Effector CD8-positive, alpha-beta T cell (primary cell): ENCODE measurements at regions not wholly inside any gene's neighbourhood (a gene's known extent, or its start where the extent isn't known, plus 50 kb on each side); places are given as distances from the start of the nearest gene placed in this dataset.

Source experiments
- DNase-seq: peaks from one replicate; lab custom pipeline; 2025; lab: John Stamatoyannopoulos, UW

- no peak for DNase-seq
These were observed 52.0 kb upstream of the GRAMD1B start for GRCh38 chr11:123378096-123378495.

GRCh38 chr11:123377355-123377754, 52.7 kb upstream of the GRAMD1B start:
- DNase-seq = no peak

- no peak for DNase-seq
These were observed 54.2 kb upstream of the GRAMD1B start for GRCh38 chr11:123375832-123376231.

- no peak for DNase-seq
These were observed 55.5 kb upstream of the GRAMD1B start for GRCh38 chr11:123374622-123374968.

GRCh38 chr11:123373754-123374621, 56.1 kb upstream of the GRAMD1B start:
- no peak for DNase-seq

GRCh38 chr11:123371506-123372297, 58.4 kb upstream of the GRAMD1B start:
- no peak for DNase-seq

GRCh38 chr11:123366924-123367323, 63.1 kb upstream of the GRAMD1B start:
- no peak for DNase-seq

GRCh38 chr11:123365955-123366354, 64.1 kb upstream of the GRAMD1B start:
- no peak for DNase-seq

- no peak for DNase-seq
These were observed 66.0 kb upstream of the GRAMD1B start for GRCh38 chr11:123364080-123364479.

- no peak for DNase-seq
These were observed 66.5 kb upstream of the GRAMD1B start for GRCh38 chr11:123363556-123363955.

- no peak for DNase-seq
These were observed 67.1 kb upstream of the GRAMD1B start for GRCh38 chr11:123362941-123363340.

- DNase-seq = no peak
These were observed 67.9 kb upstream of the GRAMD1B start for GRCh38 chr11:123362186-123362585.

- DNase-seq = no peak
These were observed 69.0 kb upstream of the GRAMD1B start for GRCh38 chr11:123361110-123361509.

GRCh38 chr11:123360267-123360936, 69.7 kb upstream of the GRAMD1B start:
- DNase-seq = no peak

- DNase-seq = no peak
These were observed 71.9 kb upstream of the GRAMD1B start for GRCh38 chr11:123357990-123358827.

GRCh38 chr11:123357353-123357989, 72.6 kb upstream of the GRAMD1B start:
- no peak for DNase-seq

- DNase-seq = no peak
These were observed 73.5 kb upstream of the GRAMD1B start for GRCh38 chr11:123356539-123356938.

GRCh38 chr11:123354371-123354975, 75.6 kb upstream of the GRAMD1B start:
- DNase-seq = no peak

GRCh38 chr11:123351375-123351774, 78.7 kb upstream of the GRAMD1B start:
- no peak for DNase-seq

- no peak for DNase-seq
These were observed 80.7 kb upstream of the GRAMD1B start for GRCh38 chr11:123349382-123349781.
